OCI-LY1 (cell line): ENCODE measurements at regions not wholly inside any gene's neighbourhood (a gene's known extent, or its start where the extent isn't known, plus 50 kb on each side); places are given as distances from the start of the nearest gene placed in this dataset.

Experiments
- CTCF ChIP-seq: fragments of 200-600 bp; sonication (generic), shearing (Covaris generic); IDR thresholded peaks from 2 replicates; pipeline ENCODE4 v1.5.1; 2017; ENCODE audit warnings: mild to moderate bottlenecking, antibody characterized with exemption, low read length, moderate library complexity, mixed read lengths
- EZH2 ChIP-seq: fragments of 200-600 bp; sonication (generic), shearing (Covaris generic); IDR thresholded peaks from 2 replicates; pipeline ENCODE4 v1.8.0; 2017; ENCODE audit warnings: borderline replicate concordance, mixed run types, mild to moderate bottlenecking, antibody characterized with exemption, low read length, moderate library complexity, mixed read lengths

- TF ChIP-seq CTCF (no peak), EZH2 (no peak)
Measured at GRCh38 chr18:2144811-2145210, 426.5 kb downstream of the METTL4 start.
